ENCODE measurements at regions not wholly inside any gene's neighbourhood (a gene's known extent, or its start where the extent isn't known, plus 50 kb on each side); places are given as distances from the start of the nearest gene placed in this dataset.
"Not testable (repeated sequence)": the region's sequence is repeated elsewhere in the genome, so short reads cannot be mapped to it uniquely, and the experiment has no call there.

GRCh38 chr10:35958609-35959008, 316.5 kb upstream of the FZD8 start:
- DNase-seq: not testable (repeated sequence)

GRCh38 chr10:35950701-35951100, 308.6 kb upstream of the FZD8 start:
- no peak for DNase-seq

- no peak for DNase-seq
Observed at GRCh38 chr10:35950226-35950625, 308.1 kb upstream of the FZD8 start.

- DNase-seq: no peak
Observed at GRCh38 chr10:35949811-35950211, 307.7 kb upstream of the FZD8 start.

- no peak for DNase-seq
Observed at GRCh38 chr10:35946556-35946955, 304.5 kb upstream of the FZD8 start.

GRCh38 chr10:35942057-35942456, 300.0 kb upstream of the FZD8 start:
- DNase-seq: no peak

GRCh38 chr10:35940141-35941041, 298.3 kb upstream of the FZD8 start:
- DNase-seq: no peak

- DNase-seq: no peak
Observed at GRCh38 chr10:35938160-35938559, 296.1 kb upstream of the FZD8 start.

- no peak for DNase-seq
Observed at GRCh38 chr10:35937546-35937945, 295.4 kb upstream of the FZD8 start.

- DNase-seq: no peak
Observed at GRCh38 chr10:35934642-35934995, 292.5 kb upstream of the FZD8 start.

GRCh38 chr10:35933940-35934641, 292.0 kb upstream of the FZD8 start:
- DNase-seq: no peak

GRCh38 chr10:35933491-35933890, 291.4 kb upstream of the FZD8 start:
- no peak for DNase-seq

GRCh38 chr10:35929962-35930361, 287.9 kb upstream of the FZD8 start:
- not testable (repeated sequence) for DNase-seq

- DNase-seq: no peak
Observed at GRCh38 chr10:35928748-35929147, 286.7 kb upstream of the FZD8 start.

- no peak for DNase-seq
Observed at GRCh38 chr10:35927990-35928488, 285.9 kb upstream of the FZD8 start.

- DNase-seq: no peak
Observed at GRCh38 chr10:35927341-35927740, 285.2 kb upstream of the FZD8 start.

- no peak for DNase-seq
Observed at GRCh38 chr10:35926846-35927245, 284.8 kb upstream of the FZD8 start.

GRCh38 chr10:35925493-35925892, 283.4 kb upstream of the FZD8 start:
- DNase-seq: no peak

- DNase-seq: no peak
Observed at GRCh38 chr10:35924759-35925158, 282.7 kb upstream of the FZD8 start.

GRCh38 chr10:35922876-35923600, 280.9 kb upstream of the FZD8 start:
- no peak for DNase-seq

GRCh38 chr10:35921866-35922350, 279.8 kb upstream of the FZD8 start:
- DNase-seq: no peak

GRCh38 chr10:35916791-35917190, 274.7 kb upstream of the FZD8 start:
- no peak for DNase-seq

GRCh38 chr10:35913628-35914027, 271.5 kb upstream of the FZD8 start:
- no peak for DNase-seq
